Heart left ventricle (tissue), 13 donors: ENCODE measurements at regions not wholly inside any gene's neighbourhood (a gene's known extent, or its start where the extent isn't known, plus 50 kb on each side); places are given as distances from the start of the nearest gene placed in this dataset.
"Not testable (repeated sequence)": the region's sequence is repeated elsewhere in the genome, so short reads cannot be mapped to it uniquely, and the experiment has no call there.

Source experiments
- POLR2A ChIP-seq, 2 donors: fragments of 450-650 bp; IDR thresholded peaks; one replicate each; pipeline ENCODE4 v1.6.1; 2017; ENCODE audit warnings: antibody characterized with exemption in 2 of 2, mild to moderate bottlenecking in 2 of 2, moderate library complexity in 2 of 2
- TF ChIP-seq, protein P1 (sequence below), 12 donors: fragments of 200-600 bp; sonication (generic) in 4 of 12; IDR thresholded peaks; one replicate each; pipeline versions ENCODE4 v1.5.0 to v1.8.0; 2018 to 2022; ENCODE audit warnings: antibody characterized with exemption in 12 of 12, mild to moderate bottlenecking in 5 of 12
- donor health status: ischemic (EF 13 %, LVEDD 7.1; RV severe dilation, severe dysfunction).
- donor health status: DM: no; HTN: yes; CAD: no.
- donor health status: DM: no; HTN: no; CAD: no.
- donor health status: ischemic (EF 25% LVEDD 6.9; RV normal size, moderate dysfunction).
- donor health status: ischemic (EF 25% LVEDD 5.7; RV mildly dilated, moderate dysfunction).
- donor health status: ischemic (EF 35%, LVEDD 5.7; RV mildly dilated, moderate dysfunction).
- donor health status: nonischemic (EF 11% LVEDD 7.7; RV severe dilation, severe dysfunction).
- donor health status: DM: yes; HTN: yes; CAD: no.
- donor health status: PGD.
- donor health status: ischemic (EF 29% LVEDD 5.4; RV normal size, mild dysfunction).
- donor health status: nonischemic (EF 23%, LVEDD 6.1; RV moderate dilation, normal function).

DNA sequence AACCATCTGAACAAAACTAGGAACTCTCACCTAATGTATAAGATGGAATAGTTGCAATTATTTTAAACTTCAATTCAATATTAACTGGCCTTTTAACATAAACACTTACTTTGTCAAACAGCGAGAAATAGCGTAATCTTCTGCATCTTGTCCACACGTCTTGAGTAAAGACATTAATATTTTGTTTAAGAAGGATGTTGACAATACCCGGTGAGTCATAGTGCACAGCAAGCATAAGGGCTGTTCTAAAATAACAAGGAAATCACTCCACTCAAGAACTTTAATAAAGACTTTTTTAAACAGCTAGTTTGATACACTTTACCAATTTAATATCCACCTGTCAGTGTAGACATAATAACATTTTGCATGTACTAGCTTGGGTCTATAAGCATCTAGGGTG lies 311.1 kb downstream of the TUBA3C start:
- not testable (repeated sequence) for TF ChIP-seq POLR2A (IDR thresholded peaks at IDR 0.05)
- TF ChIP-seq, protein P1, sequence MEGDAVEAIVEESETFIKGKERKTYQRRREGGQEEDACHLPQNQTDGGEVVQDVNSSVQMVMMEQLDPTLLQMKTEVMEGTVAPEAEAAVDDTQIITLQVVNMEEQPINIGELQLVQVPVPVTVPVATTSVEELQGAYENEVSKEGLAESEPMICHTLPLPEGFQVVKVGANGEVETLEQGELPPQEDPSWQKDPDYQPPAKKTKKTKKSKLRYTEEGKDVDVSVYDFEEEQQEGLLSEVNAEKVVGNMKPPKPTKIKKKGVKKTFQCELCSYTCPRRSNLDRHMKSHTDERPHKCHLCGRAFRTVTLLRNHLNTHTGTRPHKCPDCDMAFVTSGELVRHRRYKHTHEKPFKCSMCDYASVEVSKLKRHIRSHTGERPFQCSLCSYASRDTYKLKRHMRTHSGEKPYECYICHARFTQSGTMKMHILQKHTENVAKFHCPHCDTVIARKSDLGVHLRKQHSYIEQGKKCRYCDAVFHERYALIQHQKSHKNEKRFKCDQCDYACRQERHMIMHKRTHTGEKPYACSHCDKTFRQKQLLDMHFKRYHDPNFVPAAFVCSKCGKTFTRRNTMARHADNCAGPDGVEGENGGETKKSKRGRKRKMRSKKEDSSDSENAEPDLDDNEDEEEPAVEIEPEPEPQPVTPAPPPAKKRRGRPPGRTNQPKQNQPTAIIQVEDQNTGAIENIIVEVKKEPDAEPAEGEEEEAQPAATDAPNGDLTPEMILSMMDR (IDR thresholded peaks at IDR 0.05): not testable (repeated sequence)
